OCI-LY1 (cell line): ENCODE measurements at regions not wholly inside any gene's neighbourhood (a gene's known extent, or its start where the extent isn't known, plus 50 kb on each side); places are given as distances from the start of the nearest gene placed in this dataset.

Experiments used
- CTCF ChIP-seq: fragments of 200-600 bp; sonication (generic), shearing (Covaris generic); IDR thresholded peaks from 2 replicates; pipeline ENCODE4 v1.5.1; 2017; ENCODE audit warnings: mild to moderate bottlenecking, antibody characterized with exemption, low read length, moderate library complexity, mixed read lengths
- EZH2 ChIP-seq: fragments of 200-600 bp; sonication (generic), shearing (Covaris generic); IDR thresholded peaks from 2 replicates; pipeline ENCODE4 v1.8.0; 2017; ENCODE audit warnings: borderline replicate concordance, mixed run types, mild to moderate bottlenecking, antibody characterized with exemption, low read length, moderate library complexity, mixed read lengths

DNA sequence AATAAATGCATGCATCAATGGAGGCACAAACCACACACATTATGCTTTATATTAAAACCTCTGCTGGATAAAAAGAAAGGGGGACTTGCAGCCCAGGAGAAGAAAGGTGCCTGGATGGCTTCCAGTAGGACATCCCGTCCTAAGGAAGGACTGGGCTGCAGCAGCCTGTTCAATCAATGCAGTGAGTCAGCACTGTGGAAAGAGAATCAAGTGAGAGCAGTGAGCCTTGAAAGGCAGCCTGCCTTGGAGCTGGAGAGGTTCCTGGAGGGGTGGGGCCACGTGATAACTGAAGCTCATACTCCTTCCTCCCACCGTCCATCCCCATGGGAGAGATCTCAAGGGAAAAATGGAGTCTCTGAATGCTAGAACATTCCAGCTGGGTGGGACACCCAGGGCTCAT is 501.2 kb downstream of the ADRA2A start:
- TF ChIP-seq CTCF (no peak), EZH2 (no peak)
